Activated CD8-positive, alpha-beta T cell treated with anti-CD3 and anti-CD28 coated beads for 36 hours (primary cell): ENCODE measurements at regions not wholly inside any gene's neighbourhood (a gene's known extent, or its start where the extent isn't known, plus 50 kb on each side); places are given as distances from the start of the nearest gene placed in this dataset.

Source experiments
- ATAC-seq: fragments of 200-7000 bp; cut with Tn5 transposase; one replicate; pipeline ENCODE4 v1.10.0; 2021; ENCODE audit warnings: mild to moderate bottlenecking, moderate library complexity
- CTCF ChIA-PET: fragments of 350-600 bp; sonication (Branson Sonifier 250); formaldehyde crosslinking; loops from one replicate; lab custom pipeline; 2021; ENCODE audit warnings: antibody characterized with exemption; lab: Charles Lee
- POLR2A ChIA-PET: fragments of 350-600 bp; sonication (Branson Sonifier 250); formaldehyde crosslinking; loops from one replicate; lab custom pipeline; 2021; ENCODE audit warnings: antibody characterized with exemption; lab: Charles Lee
- DNase-seq: peaks from one replicate; pipeline ENCODE4 v3.0.0-alpha.2; 2020
- H3K27ac Mint-ChIP-seq: one replicate; pipeline ENCODE4 v1.8.0; 2021; ENCODE audit warnings: mild to moderate bottlenecking, mixed read lengths
- H3K27me3 Mint-ChIP-seq: one replicate; pipeline ENCODE4 v1.8.0; 2021; ENCODE audit warnings: mixed read lengths
- H3K36me3 Mint-ChIP-seq: one replicate; pipeline ENCODE4 v1.8.0; 2021; ENCODE audit warnings: low read depth, mixed read lengths
- H3K4me1 Mint-ChIP-seq: one replicate; pipeline ENCODE4 v1.8.0; 2021; ENCODE audit warnings: low read depth, mixed read lengths
- H3K4me3 Mint-ChIP-seq: one replicate; pipeline ENCODE4 v1.8.0; 2021; ENCODE audit warnings: mild to moderate bottlenecking, moderate library complexity, mixed read lengths
- H3K9me3 Mint-ChIP-seq: one replicate; pipeline ENCODE4 v1.8.0; 2021; ENCODE audit warnings: mixed read lengths
- intact Hi-C: fragments of 100-400 bp; cut with micrococcal nuclease; formaldehyde crosslinking; loops from one replicate; pipeline ENCODE4 v1.10.0; 2022
- TF ChIP-seq, protein P1 (sequence below): fragments of 200-600 bp; IDR thresholded peaks from one replicate; pipeline ENCODE4 v1.8.0; 2022; ENCODE audit warnings: antibody characterized with exemption, mild to moderate bottlenecking

- no peak overlapping the region for H3K27ac Mint-ChIP-seq
- peaks cover 5% of the 10 kb centered on the region for H3K36me3 Mint-ChIP-seq
- no peaks in the 10 kb centered on the region for H3K27me3 Mint-ChIP-seq
- H3K4me3 Mint-ChIP-seq: no peak overlapping the region
- ChIA-PET CTCF (interaction anchor here (0.6 to 0.7 kb wide), 3 partner anchors 41 to 183 kb away, joined by 3 read pairs; no protein-coding TSS in a partner anchor), POLR2A (no interaction called here)
- peaks cover 8% of the 10 kb centered on the region for H3K4me1 Mint-ChIP-seq
- H3K9me3 Mint-ChIP-seq: peaks cover 3% of the 10 kb centered on the region
- no peak for ATAC-seq
- intact Hi-C loops: no loop called here
- no peak for DNase-seq
- TF ChIP-seq, protein P1, sequence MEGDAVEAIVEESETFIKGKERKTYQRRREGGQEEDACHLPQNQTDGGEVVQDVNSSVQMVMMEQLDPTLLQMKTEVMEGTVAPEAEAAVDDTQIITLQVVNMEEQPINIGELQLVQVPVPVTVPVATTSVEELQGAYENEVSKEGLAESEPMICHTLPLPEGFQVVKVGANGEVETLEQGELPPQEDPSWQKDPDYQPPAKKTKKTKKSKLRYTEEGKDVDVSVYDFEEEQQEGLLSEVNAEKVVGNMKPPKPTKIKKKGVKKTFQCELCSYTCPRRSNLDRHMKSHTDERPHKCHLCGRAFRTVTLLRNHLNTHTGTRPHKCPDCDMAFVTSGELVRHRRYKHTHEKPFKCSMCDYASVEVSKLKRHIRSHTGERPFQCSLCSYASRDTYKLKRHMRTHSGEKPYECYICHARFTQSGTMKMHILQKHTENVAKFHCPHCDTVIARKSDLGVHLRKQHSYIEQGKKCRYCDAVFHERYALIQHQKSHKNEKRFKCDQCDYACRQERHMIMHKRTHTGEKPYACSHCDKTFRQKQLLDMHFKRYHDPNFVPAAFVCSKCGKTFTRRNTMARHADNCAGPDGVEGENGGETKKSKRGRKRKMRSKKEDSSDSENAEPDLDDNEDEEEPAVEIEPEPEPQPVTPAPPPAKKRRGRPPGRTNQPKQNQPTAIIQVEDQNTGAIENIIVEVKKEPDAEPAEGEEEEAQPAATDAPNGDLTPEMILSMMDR: no peak
These were observed 198.2 kb downstream of the PRL start for GRCh38 chr6:22098601-22099031.

DNA sequence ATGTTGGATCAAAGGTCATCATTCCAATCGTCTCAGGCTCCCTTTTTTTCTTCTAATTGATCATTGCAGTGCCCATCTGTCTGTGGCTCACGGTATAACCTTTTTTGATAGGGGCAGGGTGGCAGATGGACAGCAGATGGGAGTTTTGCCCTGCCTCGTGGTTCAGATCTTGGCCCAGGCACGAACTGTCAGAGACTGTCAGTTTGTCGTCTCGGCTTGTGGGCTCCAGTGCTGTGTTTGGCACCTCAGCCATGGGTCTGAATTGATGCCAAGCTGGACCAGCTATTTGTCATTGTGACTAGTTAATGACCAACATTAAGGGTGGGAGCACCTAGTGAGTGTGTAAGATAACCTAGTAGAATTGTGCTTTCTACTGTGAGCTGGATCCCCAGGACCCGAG is 197.6 kb downstream of the PRL start:
- POLR2A ChIA-PET: no interaction called here
- DNase-seq: no peak
- Mint-ChIP-seq H3K27me3 (no peaks in the 10 kb centered on the region), H3K4me1 (peaks cover 8% of the 10 kb centered on the region), H3K4me3 (no peak overlapping the region), H3K27ac (no peak overlapping the region), H3K9me3 (peaks cover 5% of the 10 kb centered on the region), H3K36me3 (peaks cover 5% of the 10 kb centered on the region)
- intact Hi-C loops: no loop called here
- ATAC-seq: no peak
- TF ChIP-seq, protein P1: no peak
- CTCF ChIA-PET: no interaction called here

GRCh38 chr6:22099923-22100322 is 196.9 kb downstream of the PRL start:
- Mint-ChIP-seq H3K27ac (no peak overlapping the region), H3K4me1 (peaks cover 8% of the 10 kb centered on the region), H3K36me3 (peaks cover 5% of the 10 kb centered on the region), H3K27me3 (no peaks in the 10 kb centered on the region), H3K4me3 (no peak overlapping the region), H3K9me3 (peaks cover 10% of the 10 kb centered on the region)
- ChIA-PET POLR2A (no interaction called here), CTCF (no interaction called here)
- no peak for DNase-seq
- no peak for ATAC-seq
- TF ChIP-seq, protein P1: no peak
- intact Hi-C loops: no loop called here

DNA sequence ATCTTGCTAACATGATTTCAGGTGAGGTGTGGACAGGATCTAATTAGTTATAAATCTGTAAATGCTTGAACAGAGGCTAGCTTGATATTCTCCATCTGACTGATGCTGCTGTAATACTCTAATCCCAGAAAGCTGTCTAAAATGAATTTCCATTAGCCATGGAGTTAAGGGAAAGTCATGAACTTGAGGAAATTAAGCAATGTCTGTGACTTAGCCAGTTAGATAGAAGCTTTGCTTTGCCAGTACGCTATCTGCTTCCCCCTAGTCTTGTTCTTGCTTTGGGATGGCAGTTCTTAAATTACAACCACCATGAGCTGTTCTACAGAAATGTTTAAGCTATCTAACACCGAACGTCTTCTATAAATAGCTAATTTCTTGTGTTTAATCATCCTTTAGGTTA is 195.7 kb downstream of the PRL start:
- Mint-ChIP-seq H3K4me1 (peaks cover 8% of the 10 kb centered on the region), H3K27ac (no peak overlapping the region)
- CTCF ChIA-PET: no interaction called here

DNA sequence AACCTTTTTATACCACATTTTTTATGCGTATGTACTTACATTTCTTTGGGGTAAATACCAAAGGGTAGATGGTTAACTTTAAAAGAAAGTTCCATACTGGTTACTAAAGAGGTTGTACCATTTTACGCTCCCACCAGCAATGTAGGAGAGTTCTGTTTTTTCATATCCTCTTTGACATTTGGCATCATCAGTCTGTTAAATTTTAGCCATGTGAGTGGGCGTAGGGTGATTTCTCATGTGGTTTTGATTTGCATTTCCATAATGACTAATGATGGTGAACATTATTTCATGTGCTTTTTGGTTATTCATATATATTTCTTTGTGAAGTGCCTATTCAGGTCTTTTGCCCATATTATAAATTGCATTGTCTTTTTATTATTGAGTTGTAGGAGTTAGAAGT is 194.2 kb downstream of the PRL start:
- Mint-ChIP-seq H3K27ac (peak overlapping the region; percentile 26), H3K36me3 (peaks cover 5% of the 10 kb centered on the region), H3K4me3 (no peak overlapping the region), H3K9me3 (peaks cover 10% of the 10 kb centered on the region), H3K27me3 (no peaks in the 10 kb centered on the region), H3K4me1 (peaks cover 8% of the 10 kb centered on the region)
- ChIA-PET CTCF (no interaction called here), POLR2A (interaction anchor here (0.7 kb wide), 1 partner anchor 8 kb away, joined by 3 read pairs; no protein-coding TSS in a partner anchor)
- peak; percentile 70 for DNase-seq
- peak; percentile 70 for ATAC-seq
- intact Hi-C loops: no loop called here
- TF ChIP-seq, protein P1: no peak

More for the DNA sequence above, 195.7 kb downstream of the PRL start:
- DNase-seq (no peak), ATAC-seq (no peak)
- Mint-ChIP-seq H3K4me3 (no peak overlapping the region), H3K27me3 (no peaks in the 10 kb centered on the region), H3K9me3 (peaks cover 10% of the 10 kb centered on the region), H3K36me3 (peaks cover 5% of the 10 kb centered on the region)
- POLR2A ChIA-PET: no interaction called here
- intact Hi-C loops: no loop called here
- TF ChIP-seq, protein P1: no peak
